PFSK-1 (cell line): ENCODE measurements at regions not wholly inside any gene's neighbourhood (a gene's known extent, or its start where the extent isn't known, plus 50 kb on each side); places are given as distances from the start of the nearest gene placed in this dataset.

Experiments
- POLR2AphosphoS5 ChIP-seq: IDR thresholded peaks from 2 replicates; pipeline ENCODE4 v1.6.1; 2012; ENCODE audit warnings: low read depth, mild to moderate bottlenecking, control low read depth, low read length, moderate library complexity
- SIN3A ChIP-seq: IDR thresholded peaks from 2 replicates; pipeline ENCODE4 v1.6.1; 2012; ENCODE audit warnings: mild to moderate bottlenecking, low read length, moderate library complexity, borderline replicate concordance; ENCODE audit not compliant: insufficient read depth
- TAF1 ChIP-seq: IDR thresholded peaks from 2 replicates; pipeline ENCODE4 v1.6.1; 2012; ENCODE audit warnings: low read length, control low read depth, borderline replicate concordance; ENCODE audit not compliant: insufficient read depth

DNA sequence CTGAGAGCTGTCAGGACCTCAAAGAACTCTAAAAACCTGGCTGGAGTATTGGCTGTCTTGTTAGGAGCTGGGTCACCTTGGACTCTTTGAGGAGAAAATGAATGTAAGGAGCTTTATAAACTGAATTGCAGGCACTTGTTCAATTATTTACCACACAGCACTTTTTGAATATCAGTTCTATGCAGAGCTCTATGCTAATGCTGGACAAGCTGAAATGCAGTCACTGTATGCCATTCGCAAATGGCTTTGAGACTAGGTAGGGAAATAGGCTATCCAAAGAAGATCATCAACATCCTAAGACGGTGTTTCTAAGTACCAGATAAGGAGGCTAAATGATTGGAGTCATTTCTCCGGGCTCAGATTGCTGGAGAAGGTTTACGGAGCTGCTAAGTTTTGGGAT, 333.5 kb downstream of the SIPA1L2 start:
- TF ChIP-seq POLR2AphosphoS5 (no peak), SIN3A (no peak), TAF1 (no peak)
